ENCODE measurements at regions not wholly inside any gene's neighbourhood (a gene's known extent, or its start where the extent isn't known, plus 50 kb on each side); places are given as distances from the start of the nearest gene placed in this dataset.

DNA sequence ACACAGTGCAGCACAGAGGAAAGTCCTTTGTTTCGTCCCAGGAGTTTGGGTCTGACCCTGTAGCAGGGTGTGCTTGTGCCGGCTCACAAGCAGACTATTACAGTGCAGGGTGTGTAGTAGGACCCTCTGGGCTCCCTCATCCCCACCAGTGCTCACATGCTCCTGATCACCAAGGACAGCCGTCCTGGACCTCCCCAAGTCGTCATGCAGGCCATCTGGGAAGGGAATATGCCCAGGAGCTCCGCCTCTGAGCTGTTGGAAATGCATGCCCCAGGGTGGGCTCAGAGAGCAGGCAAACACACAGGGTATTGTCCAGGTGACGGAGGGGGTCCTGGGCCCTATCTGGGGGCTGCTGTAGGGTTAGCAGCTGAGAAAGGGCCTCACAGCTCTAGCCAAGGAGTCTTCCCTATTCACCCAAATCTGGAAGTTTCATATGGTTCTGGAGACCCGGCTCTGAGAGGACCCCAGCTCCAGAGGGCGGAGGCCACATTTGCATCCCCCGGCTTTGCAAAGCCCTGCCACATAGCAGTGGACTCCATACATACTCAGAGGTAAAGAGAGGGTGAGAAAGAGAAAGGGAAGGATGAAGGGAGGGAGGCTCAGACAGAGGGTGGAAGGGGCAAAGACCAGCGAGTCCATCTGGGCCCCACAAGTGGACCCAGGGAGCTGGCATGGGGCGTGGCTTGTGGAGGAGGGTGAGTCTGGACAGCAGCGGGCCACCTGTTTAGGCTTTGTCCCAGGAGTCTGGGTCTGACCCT lies 53.5 kb upstream of the PPP2R5C start (continued):
- TF ChIP-seq CHD7 (IDR thresholded peaks at IDR 0.05; ENCODE audit: insufficient replicate concordance, low read length) (no peak), KDM4A (IDR thresholded peaks at IDR 0.05; ENCODE audit: low read depth, low read length, severe bottlenecking) (no peak), BACH1 (IDR thresholded peaks at IDR 0.05; ENCODE audit: low read length) (no peak), MAFK (IDR thresholded peaks at IDR 0.05; ENCODE audit: low read depth, low read length) (no peak), BCL11A (IDR thresholded peaks at IDR 0.05; ENCODE audit: low read depth in 2 of 2, low read length in 2 of 2) (no peak), POU5F1 (IDR thresholded peaks at IDR 0.05; ENCODE audit: low read depth, low read length) (no peak), CEBPB (IDR thresholded peaks at IDR 0.05; ENCODE audit: low read depth, low read length) (no peak), RNF2 (IDR thresholded peaks at IDR 0.05; ENCODE audit: borderline replicate concordance, low read depth, low read length, missing control alignments, poor library complexity, severe bottlenecking) (no peak), TEAD4 (IDR thresholded peaks at IDR 0.05; ENCODE audit: low read depth, low read length) (no peak)
- TF ChIP-seq, protein P1, sequence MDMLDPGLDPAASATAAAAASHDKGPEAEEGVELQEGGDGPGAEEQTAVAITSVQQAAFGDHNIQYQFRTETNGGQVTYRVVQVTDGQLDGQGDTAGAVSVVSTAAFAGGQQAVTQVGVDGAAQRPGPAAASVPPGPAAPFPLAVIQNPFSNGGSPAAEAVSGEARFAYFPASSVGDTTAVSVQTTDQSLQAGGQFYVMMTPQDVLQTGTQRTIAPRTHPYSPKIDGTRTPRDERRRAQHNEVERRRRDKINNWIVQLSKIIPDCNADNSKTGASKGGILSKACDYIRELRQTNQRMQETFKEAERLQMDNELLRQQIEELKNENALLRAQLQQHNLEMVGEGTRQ (IDR thresholded peaks at IDR 0.05; ENCODE audit: low read length), result no peak
